ENCODE measurements at regions not wholly inside any gene's neighbourhood (a gene's known extent, or its start where the extent isn't known, plus 50 kb on each side); places are given as distances from the start of the nearest gene placed in this dataset.
A peak's percentile ranks its signal among the peaks of the same experiment; 100 is the strongest.
"Not testable (repeated sequence)": the region's sequence is repeated elsewhere in the genome, so short reads cannot be mapped to it uniquely, and the experiment has no call there.

GRCh38 chr7:149604521-149604920 lies 106.9 kb upstream of the ZNF746 start:
- H3K4me1 ChIP-seq: peaks cover 0 to 15% (median 6%) of the 10 kb centered on the region in 12 donors
- TF ChIP-seq CTCF (IDR thresholded peaks at IDR 0.05) (no peak), POLR2A (IDR thresholded peaks at IDR 0.05) (no peak)
- ATAC-seq (no peak), DNase-seq (no peak)
- H3K27ac ChIP-seq: no peak overlapping the region
- intact Hi-C loops (cut with DNase I): loop anchor here in 1 of 10 donors (10.0 kb wide), 1 partner anchor 140 kb away; the partner anchor contains the start of gene ZNF777
- H3K36me3 ChIP-seq: peaks cover 0 to 91% (median 56%) of the 10 kb centered on the region in 9 donors
- no peaks in the 10 kb centered on the region for H3K27me3 ChIP-seq
- no peak overlapping the region for H3K4me3 ChIP-seq
- 88 to 98% (median 93%) methylated on average over 4 of the region's 4 CpGs for WGBS, 4 donors
- no peaks in the 10 kb centered on the region for H3K9me3 ChIP-seq

GRCh38 chr7:149600669-149601330 lies 103.2 kb upstream of the ZNF746 start:
- not testable (repeated sequence) for H3K9me3 ChIP-seq, DNase-seq, H3K4me3 ChIP-seq, H3K27me3 ChIP-seq
- Histone ChIP-seq H3K36me3 (peaks cover 0 to 84% (median 54%) of the 10 kb centered on the region in 9 donors), H3K27ac (peak overlapping the region in 2 of 12 donors; percentile 18 to 22), H3K4me1 (peaks cover 0 to 23% (median 6%) of the 10 kb centered on the region in 12 donors)
- peak; percentile 75 to 84 (median 80) for ATAC-seq
- WGBS, 4 donors: 68 to 80% (median 71%) methylated on average over 21 of the region's 21 CpGs
- intact Hi-C loops (cut with DNase I): loop anchor here in 1 of 10 donors (10.0 kb wide), 1 partner anchor 136 kb away; the partner anchor contains the start of gene ZNF777

- Histone ChIP-seq H3K4me1 (peaks cover 0 to 23% (median 6%) of the 10 kb centered on the region in 12 donors), H3K9me3 (no peaks in the 10 kb centered on the region), H3K4me3 (no peak overlapping the region), H3K36me3 (peaks cover 0 to 86% (median 53%) of the 10 kb centered on the region in 9 donors), H3K27me3 (no peaks in the 10 kb centered on the region), H3K27ac (peak overlapping the region in 1 of 12 donors; percentile 18)
- ATAC-seq: no peak
- 77 to 88% (median 83%) methylated on average over 7 of the region's 7 CpGs for WGBS, 4 donors
- DNase-seq: no peak
- TF ChIP-seq POLR2A (IDR thresholded peaks at IDR 0.05) (no peak), CTCF (IDR thresholded peaks at IDR 0.05) (no peak)
- intact Hi-C loops (cut with DNase I): loop anchor here in 1 of 10 donors (10.0 kb wide), 1 partner anchor 135 kb away; the partner anchor contains the start of gene ZNF777
Observed at GRCh38 chr7:149599636-149600206, 102.1 kb upstream of the ZNF746 start.

- Histone ChIP-seq H3K27ac (no peak overlapping the region), H3K4me1 (peaks cover 0 to 23% (median 6%) of the 10 kb centered on the region in 12 donors), H3K4me3 (no peak overlapping the region), H3K36me3 (peaks cover 0 to 82% (median 51%) of the 10 kb centered on the region in 9 donors), H3K9me3 (no peaks in the 10 kb centered on the region), H3K27me3 (no peaks in the 10 kb centered on the region)
- intact Hi-C loops (cut with DNase I): no loop called here
- TF ChIP-seq CTCF (IDR thresholded peaks at IDR 0.05) (peak in 11 of 12 donors; percentile 13 to 52 (median 34)), POLR2A (IDR thresholded peaks at IDR 0.05) (no peak)
- ATAC-seq (peak; percentile 53 to 72 (median 64)), DNase-seq (no peak)
- 75 to 90% (median 85%) methylated on average over 1 of the region's 1 CpG for WGBS, 4 donors
Observed at GRCh38 chr7:149598721-149599308, 101.2 kb upstream of the ZNF746 start.

GRCh38 chr7:149597789-149598188 lies 100.2 kb upstream of the ZNF746 start:
- H3K4me3 ChIP-seq; H3K27ac ChIP-seq; H3K27me3 ChIP-seq; ATAC-seq; intact Hi-C loops (cut with DNase I); DNase-seq; H3K9me3 ChIP-seq: not testable (repeated sequence)
- WGBS, 4 donors: 91 to 96% (median 93%) methylated on average over 2 of the region's 2 CpGs
- Histone ChIP-seq H3K36me3 (peaks cover 0 to 82% (median 56%) of the 10 kb centered on the region in 9 donors), H3K4me1 (peaks cover 0 to 23% (median 6%) of the 10 kb centered on the region in 12 donors)
